ENCODE measurements at regions not wholly inside any gene's neighbourhood (a gene's known extent, or its start where the extent isn't known, plus 50 kb on each side); places are given as distances from the start of the nearest gene placed in this dataset.

- no peak for TF ChIP-seq CTCF (IDR thresholded peaks at IDR 0.05; ENCODE audit: partially characterized antibody, unreplicated experiment)
- no peak for DNase-seq
- Mint-ChIP-seq H3K4me3 (ENCODE audit: unreplicated experiment) (no peak overlapping the region), H3K27me3 (ENCODE audit: unreplicated experiment) (no peaks in the 10 kb centered on the region), H3K27ac (ENCODE audit: unreplicated experiment) (no peak overlapping the region), H3K4me1 (ENCODE audit: low read depth, unreplicated experiment) (no peaks in the 10 kb centered on the region), H3K9me3 (ENCODE audit: unreplicated experiment) (peaks cover under 1% of the 10 kb centered on the region), H3K36me3 (ENCODE audit: unreplicated experiment) (no peaks in the 10 kb centered on the region)
Measured at GRCh38 chr11:115999437-115999836, 495.2 kb upstream of the CADM1 start.

- no peak for TF ChIP-seq CTCF (IDR thresholded peaks at IDR 0.05; ENCODE audit: partially characterized antibody, unreplicated experiment)
- no peaks in the 10 kb centered on the region for H3K36me3 Mint-ChIP-seq (ENCODE audit: unreplicated experiment)
- peaks cover 1% of the 10 kb centered on the region for H3K9me3 Mint-ChIP-seq (ENCODE audit: unreplicated experiment)
- H3K4me3 Mint-ChIP-seq (ENCODE audit: unreplicated experiment): no peak overlapping the region
- no peaks in the 10 kb centered on the region for H3K4me1 Mint-ChIP-seq (ENCODE audit: low read depth, unreplicated experiment)
- no peak overlapping the region for H3K27ac Mint-ChIP-seq (ENCODE audit: unreplicated experiment)
- DNase-seq: no peak
- H3K27me3 Mint-ChIP-seq (ENCODE audit: unreplicated experiment): no peaks in the 10 kb centered on the region
Measured at GRCh38 chr11:115996808-115997188, 492.6 kb upstream of the CADM1 start.

- TF ChIP-seq CTCF (IDR thresholded peaks at IDR 0.05; ENCODE audit: partially characterized antibody, unreplicated experiment): no peak
- peaks cover 1% of the 10 kb centered on the region for H3K9me3 Mint-ChIP-seq (ENCODE audit: unreplicated experiment)
- H3K27me3 Mint-ChIP-seq (ENCODE audit: unreplicated experiment): no peaks in the 10 kb centered on the region
- no peak overlapping the region for H3K4me3 Mint-ChIP-seq (ENCODE audit: unreplicated experiment)
- no peaks in the 10 kb centered on the region for H3K4me1 Mint-ChIP-seq (ENCODE audit: low read depth, unreplicated experiment)
- H3K27ac Mint-ChIP-seq (ENCODE audit: unreplicated experiment): no peak overlapping the region
- no peak for DNase-seq
- no peaks in the 10 kb centered on the region for H3K36me3 Mint-ChIP-seq (ENCODE audit: unreplicated experiment)
Measured at GRCh38 chr11:115996125-115996807, 492.1 kb upstream of the CADM1 start.

- H3K27ac Mint-ChIP-seq (ENCODE audit: unreplicated experiment): no peak overlapping the region
- no peak for DNase-seq
- H3K4me1 Mint-ChIP-seq (ENCODE audit: low read depth, unreplicated experiment): peaks cover 5% of the 10 kb centered on the region
Measured at GRCh38 chr11:115993590-115993989, 489.4 kb upstream of the CADM1 start.

More at GRCh38 chr11:115993590-115993989, 489.4 kb upstream of the CADM1 start:
- no peak overlapping the region for H3K4me3 Mint-ChIP-seq (ENCODE audit: unreplicated experiment)
- peaks cover 1% of the 10 kb centered on the region for H3K9me3 Mint-ChIP-seq (ENCODE audit: unreplicated experiment)
- H3K27me3 Mint-ChIP-seq (ENCODE audit: unreplicated experiment): no peaks in the 10 kb centered on the region
- H3K36me3 Mint-ChIP-seq (ENCODE audit: unreplicated experiment): no peaks in the 10 kb centered on the region
- no peak for TF ChIP-seq CTCF (IDR thresholded peaks at IDR 0.05; ENCODE audit: partially characterized antibody, unreplicated experiment)
